HG03521 (cell line): ENCODE measurements at regions not wholly inside any gene's neighbourhood (a gene's known extent, or its start where the extent isn't known, plus 50 kb on each side); places are given as distances from the start of the nearest gene placed in this dataset.

Source experiments
- ATAC-seq: cut with Tn5 transposase; IDR thresholded peaks from one replicate; pipeline ENCODE4 v1.9.1; 2021; ENCODE audit warnings: mild to moderate bottlenecking, moderate library complexity; ENCODE audit not compliant: unreplicated experiment

DNA sequence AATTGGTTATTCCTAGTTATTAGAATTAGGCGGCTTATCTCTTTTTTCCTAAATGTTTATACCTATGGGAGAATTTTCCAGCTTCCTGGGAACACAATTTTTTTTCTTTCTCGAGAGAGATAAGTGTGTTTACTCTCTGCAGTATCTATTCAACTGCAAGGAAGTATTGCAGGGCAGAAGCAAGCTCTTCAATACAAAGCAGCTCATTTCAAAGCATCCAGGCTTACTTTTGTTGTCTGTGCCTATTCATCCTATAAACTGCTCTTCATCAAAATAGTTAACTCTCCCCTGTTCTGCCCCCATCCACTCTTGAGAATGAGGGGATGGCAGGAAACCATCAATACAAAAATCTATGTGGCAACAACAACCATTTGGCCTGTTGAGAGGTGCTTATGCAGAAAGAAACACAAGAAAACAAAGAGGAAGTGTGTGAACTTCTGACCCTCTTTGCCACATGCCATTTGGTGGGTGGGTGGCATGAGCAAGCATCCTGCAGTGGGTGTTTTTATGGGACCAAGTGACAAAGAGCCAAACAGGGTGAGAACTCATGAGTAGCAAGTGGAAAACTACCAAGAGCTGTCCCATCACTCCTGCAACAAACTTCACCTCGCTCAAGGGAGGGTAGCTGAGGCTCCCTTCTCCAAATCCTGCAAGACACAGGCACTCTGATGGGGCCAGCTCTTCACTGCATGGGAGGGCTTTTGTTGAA, 50.6 kb upstream of the MRPS6 start:
- ATAC-seq: no peak

DNA sequence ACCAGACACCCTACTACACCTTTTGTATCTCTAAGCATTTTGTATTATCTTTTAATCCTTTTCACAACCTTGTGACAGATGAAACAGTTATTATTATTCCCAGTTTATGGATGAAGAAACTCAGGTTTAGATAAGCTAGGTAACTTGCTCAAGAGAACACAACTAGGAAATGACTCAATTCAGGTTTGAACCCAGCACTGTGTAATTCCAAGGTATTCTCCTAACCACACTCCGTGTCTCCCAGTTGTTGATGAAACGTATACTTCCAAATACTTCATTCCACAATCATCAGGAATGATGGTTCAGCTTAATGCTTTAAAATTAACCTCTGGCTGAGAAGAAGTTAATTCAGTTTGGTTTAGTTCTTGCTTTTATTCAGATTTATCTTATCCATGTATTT, 51.7 kb upstream of the MRPS6 start:
- no peak for ATAC-seq

DNA sequence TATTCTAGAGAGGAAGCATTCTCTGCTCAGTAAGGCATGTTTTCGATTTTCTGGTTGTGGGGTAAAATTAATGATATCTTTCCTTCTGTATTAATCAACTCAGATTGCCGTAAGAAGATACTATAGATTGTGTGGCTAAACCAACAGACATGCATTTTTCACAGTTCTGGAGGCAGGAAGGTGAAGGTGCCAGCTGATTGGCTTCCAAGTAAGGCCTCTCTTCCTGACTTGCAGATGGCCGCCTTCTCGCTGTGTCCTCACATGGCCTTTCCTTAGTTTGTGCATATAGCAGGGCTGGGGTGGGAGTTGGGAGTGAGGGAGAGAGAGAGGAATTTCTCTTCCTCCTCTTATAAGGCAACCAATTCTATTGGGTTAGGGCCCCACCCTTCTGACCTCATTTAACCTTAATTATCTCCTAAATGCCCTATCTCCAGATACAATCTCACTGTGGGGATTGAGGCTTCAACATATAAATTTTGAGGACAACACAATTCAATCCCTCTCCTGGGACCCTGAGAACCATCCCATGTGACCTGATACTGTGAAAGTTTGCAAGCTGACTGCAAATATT, 52.3 kb upstream of the MRPS6 start:
- ATAC-seq: no peak

DNA sequence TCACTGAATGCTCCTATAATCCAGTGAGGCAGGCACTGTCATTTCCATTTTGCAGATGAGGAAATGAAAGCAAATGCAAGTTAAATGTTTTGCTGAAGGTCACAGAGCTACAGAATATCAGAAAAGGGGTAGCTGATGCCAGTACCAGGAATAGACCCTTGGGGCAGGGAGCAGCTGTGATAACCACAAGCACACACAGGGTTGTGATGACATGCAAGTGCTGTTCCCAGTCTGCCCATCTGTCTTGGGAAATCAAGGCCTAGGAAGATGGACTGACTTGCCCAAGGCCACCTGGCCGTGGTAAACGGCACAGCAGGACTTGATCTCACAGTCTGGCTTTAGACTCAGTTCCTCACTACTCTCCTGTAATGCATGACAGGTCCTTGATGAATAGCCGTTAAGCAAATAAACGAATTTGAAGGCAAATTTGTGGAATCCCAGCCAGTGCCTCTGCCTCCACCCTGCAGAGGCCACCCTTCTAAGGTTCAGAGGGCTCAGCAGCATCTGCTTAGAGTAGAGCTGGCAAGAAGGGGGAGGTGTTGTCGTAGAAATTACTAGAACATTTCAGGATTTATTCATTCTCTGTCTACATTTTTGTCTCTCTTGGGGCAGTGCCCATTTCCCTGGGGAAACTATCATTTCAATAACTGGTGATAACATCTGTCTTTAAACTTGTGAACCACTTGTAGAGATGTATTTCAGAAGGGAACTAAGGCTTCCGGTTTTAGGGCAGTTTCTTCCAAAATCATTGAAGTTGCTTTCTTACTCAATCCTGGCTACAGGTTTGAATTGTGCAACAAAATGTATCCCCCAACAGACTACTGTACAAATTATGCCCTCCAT, 53.2 kb upstream of the MRPS6 start:
- ATAC-seq: no peak

DNA sequence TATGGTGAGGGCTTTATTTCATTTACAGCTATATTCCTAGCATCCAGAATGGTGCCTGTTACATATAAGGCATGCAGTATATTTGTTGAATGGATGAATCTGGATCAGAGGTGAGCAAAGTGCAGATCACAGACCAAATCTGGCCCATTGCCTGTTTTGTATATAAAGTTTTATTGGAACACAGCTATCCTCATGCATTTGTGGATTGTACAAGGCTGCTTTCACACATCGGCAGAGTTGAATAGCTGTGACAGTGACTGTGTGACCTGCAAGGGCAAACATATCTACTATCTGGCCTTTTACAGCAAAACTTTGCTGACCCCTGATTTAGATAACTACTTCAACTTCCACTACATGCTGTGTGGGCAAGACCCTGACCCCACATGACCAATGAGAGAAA, 54.0 kb upstream of the MRPS6 start:
- no peak for ATAC-seq

DNA sequence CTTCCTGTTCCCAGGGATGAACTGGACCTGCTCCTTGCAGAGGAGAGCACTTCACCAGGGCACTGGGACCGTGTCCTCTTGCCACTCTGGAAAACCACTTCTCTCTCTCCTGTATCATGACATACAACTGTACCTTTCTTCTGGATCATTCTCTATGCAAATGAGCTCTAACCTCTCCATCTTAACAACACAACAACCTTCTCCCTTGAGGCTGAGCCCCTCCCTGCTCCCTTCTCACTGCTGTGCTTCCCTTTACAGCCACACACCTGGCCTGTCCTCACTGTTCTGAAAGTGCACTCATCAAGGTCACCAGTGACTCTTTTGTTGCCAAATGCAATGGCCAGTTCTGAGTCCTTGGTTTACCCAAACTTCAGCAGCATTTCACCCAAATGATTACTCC, 54.5 kb upstream of the MRPS6 start:
- no peak for ATAC-seq

DNA sequence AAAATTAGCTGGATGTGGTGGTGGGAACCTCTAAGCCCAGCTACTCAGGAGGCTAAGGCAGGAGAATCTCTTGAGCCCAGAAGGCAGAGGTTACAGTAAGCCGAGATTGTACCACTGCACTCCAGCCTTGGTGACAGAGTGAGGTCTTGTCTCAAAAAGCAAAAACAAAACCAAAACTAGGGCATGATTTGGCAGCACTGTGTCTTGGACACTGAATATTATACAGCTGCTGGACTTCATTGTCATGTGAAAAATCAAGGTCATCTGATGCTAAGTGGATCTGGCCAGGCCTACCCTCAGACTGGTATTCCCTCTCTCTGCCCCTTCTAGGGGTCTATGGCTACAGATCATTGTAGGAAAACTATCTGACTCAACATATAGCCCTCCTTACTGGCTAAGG, 55.2 kb upstream of the MRPS6 start:
- ATAC-seq: no peak

DNA sequence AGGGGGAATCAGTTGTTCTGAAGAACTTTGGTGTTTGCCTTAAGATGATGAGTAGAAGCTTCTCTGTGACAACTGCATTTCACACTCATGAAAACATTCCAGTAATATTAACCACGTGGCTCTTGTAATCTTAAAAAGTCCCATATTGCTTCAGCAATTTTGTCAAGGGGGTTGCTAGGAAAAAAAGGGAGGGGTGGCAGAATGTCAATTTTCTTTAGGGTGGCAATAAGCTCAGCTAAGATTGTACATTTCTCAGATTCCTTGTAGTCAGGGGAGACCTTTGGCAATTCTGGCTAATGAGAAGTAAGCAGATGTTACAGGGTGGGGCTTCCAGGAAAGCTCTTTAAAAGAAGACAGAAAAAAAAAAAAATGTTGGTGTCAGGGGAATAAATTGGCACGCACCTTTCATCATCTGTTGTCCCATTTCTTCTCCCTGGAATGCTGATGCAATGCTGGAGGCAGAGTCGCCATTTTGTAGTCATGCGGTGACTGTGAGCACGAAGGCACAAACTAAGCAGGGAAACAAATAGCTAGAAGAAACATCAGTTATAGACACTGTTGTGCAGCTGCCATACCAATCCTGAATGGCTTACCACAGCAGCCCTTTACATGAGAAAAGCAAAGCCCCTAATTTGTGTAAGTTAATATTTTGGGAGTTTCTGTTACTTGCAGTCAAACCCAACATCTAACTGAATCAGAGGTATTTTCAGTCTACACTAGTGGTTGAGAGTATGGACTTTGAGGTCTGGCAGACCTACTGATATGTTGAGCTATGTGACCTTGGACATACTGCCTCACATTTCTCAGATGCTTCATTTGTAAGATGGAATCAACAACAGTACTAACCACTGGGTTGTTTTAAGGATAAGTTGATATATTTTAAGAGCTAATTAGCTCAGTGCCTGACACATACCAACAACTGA, 56.1 kb upstream of the MRPS6 start:
- ATAC-seq: no peak

DNA sequence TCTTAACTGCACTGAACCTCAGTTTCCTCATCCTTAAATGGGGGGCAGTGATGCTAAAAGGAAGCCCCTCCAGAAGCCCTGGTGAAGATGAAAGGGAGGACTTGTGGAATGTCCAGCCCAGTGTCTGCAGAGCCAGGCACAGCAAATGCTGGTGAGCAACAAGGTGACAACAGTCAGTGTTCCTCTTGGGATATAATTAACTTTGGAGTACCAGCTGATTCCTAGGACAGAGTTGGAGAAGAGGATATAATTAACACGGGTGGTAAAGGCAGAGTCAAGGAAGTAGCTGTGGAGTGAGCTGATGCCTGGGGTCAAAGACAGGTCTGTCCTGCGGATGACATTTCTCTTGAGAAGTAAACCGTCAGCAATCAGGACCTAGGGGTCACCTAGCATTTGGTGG, 60.7 kb upstream of the MRPS6 start:
- no peak for ATAC-seq

DNA sequence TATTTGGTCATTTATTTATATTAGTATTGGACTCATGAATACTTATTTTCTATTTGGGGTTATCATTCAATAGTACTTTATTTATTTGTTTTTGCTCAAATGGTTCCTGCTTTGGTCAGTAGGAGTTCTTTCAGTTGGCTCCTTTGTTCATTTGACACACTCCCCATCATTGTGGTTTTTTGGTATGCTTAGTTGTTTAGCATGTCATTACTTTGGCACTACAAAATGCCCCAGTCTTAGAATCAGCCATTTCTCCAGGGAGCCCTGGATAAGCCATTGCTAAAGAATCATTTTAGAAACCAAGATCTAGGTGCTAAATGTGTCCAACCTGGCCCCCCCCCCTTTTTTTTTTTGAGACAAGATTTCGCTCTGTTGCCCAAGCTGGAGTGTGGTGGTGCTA, 61.7 kb upstream of the MRPS6 start:
- no peak for ATAC-seq

DNA sequence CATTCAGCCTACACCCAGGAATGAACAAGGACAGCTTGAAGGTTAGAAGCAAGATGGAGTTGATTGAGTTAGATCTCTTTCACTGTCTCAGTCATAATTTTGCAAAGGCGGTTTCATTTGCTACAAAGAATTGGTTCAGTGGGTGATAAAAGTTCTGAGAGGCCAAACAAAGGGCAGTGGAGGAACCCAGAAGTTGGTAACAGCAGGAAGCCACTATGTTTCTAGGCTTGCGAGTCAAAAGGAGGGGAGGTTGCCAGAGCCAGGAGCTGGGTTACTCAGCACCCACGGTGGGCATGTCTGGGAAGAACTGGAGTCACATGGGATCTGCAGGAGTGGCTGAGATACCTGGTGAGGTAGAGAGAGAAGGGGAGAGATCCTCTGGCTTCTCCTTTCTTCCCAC, 64.2 kb upstream of the MRPS6 start:
- ATAC-seq: no peak

DNA sequence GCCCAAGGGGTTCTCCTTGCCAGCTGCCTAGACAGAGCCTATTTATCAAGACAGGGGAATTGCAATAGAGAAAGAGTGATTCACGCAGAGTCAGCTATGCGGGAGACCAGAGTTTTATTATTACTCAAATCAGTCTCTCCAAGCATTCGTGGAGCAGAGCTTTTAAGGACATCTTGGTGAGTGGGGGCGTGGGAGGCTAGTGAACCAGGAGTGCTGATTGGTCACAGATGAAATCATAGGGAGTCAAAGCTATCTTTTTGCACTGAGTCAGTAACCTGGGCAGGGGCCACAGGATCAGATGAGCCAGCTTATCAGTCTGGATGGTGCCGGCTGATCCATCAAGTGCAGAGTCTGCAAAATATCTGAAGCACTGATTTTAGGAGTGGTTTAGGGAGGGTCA, 64.8 kb upstream of the MRPS6 start:
- ATAC-seq: no peak

DNA sequence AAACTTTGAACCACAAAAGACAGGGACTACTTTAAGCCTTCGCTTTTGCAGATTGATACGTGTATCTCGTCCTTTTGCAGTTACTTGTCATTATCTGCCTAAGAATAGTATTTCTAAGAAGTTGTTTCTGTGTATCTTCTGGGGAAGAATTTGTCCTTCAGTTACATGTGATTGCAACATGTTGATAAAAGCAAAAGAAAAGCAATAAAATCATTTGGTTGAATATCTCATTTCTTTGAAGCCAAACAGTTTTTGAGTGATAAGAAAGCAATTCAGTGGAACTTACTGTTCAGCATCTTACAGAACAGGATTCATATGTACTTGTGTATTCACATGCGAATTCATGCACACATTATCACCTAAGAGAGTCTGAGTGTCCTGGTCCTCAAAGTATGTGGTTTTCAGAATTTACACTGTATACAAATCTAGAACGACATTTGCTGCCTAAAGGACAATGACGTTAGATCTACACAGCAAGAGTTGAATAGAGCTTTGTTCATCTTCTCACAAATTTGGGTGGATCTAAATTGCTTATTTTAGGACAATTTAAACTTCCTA, 66.7 kb upstream of the MRPS6 start:
- ATAC-seq: no peak

DNA sequence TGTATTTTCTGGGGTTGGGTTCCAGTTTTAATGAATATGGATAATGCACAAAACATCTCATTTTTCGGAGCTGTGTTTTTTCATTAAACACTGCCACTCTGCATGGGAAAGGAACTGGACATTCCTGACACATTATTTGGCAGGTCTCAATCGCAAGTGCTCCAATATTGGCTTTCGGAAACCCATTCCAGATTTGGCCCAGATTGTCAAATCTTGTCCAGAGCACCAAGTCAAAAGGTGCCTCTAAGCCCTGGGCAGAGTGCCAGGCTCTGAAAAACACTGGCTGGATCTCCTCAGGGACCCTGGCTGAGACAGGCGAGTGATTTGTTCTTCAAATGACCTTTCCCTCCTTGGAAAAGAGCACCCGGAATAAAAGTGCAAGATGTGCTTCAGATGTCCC, 68.4 kb upstream of the MRPS6 start:
- no peak for ATAC-seq

DNA sequence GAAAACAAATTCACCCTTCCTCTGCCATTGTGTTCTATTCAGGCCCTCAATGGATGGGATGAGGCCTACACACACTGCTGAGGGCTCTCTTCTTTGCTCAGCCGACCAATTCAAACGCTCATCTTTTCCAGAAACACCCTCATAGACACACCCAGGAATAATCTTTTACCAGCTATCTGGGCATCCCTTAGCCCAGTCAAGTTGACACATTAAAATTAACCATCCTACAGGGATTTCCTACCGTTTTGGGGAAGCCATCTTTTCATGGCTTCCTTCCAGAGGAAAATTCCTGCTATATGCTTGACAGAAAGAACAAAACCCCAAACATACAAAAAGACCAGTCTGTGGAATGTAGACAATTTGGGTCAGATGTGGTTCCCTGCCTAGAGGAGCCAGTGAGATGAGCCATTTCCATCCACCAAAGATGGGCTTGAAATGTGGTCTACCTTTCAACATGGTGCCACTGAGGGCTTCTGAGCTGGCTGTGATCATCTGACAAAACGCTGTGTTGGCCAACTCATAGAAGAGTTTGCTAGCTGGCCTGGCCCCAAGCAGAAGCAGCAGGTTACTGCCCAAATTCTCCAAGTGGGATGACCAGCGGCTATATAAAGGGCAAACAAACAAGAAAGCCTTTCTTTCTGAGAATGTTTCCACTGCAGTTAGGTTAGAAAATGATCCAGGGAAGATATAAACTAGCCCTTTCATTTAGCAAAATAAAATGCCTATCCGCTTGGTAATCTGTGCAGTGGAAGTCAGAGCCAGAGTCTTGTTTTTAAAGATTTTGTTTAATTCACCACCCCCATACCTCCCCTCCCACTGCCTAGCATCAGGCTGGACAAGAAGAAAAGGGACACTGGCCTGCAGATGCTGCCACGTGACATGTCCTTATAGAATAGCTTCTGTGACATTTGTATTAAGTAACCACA, 69.1 kb upstream of the MRPS6 start:
- no peak for ATAC-seq

DNA sequence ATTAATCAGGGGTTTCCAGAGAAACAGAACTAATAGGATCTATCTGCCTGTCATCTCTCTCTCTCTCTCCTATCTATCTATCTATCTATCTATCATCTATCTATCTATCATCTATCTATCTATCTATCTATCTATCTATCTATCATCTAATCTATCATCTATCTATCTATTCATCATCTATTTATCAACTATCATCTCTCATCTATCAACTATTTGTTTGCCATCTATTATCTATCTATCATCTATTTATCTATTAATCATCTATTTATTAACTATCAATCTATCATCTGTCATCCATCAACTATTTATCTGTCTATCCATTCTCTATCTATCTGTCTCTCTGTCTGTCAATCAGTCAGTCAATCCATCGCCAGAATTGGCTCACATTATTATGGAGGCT, 70.0 kb upstream of the MRPS6 start:
- no peak for ATAC-seq

DNA sequence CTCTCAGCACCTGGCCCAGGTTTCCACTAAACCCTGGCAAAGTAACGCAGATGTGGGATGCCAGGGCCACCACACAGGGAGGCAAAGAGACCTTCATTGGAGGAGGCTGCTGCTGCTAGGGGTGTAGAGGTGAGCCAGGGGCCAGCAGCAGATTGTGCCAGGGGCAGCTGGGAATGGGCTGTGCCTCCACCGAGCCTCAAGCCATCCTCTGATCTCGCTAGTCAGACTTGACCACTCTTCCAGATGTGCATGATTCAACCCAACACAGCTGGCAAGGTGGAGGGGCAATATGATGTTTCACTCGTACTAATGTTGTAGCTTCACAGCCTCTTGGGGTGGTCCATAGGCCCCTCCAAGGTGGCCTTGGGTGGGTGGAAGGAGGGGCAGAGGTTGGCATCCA, 73.0 kb upstream of the MRPS6 start:
- ATAC-seq: no peak

DNA sequence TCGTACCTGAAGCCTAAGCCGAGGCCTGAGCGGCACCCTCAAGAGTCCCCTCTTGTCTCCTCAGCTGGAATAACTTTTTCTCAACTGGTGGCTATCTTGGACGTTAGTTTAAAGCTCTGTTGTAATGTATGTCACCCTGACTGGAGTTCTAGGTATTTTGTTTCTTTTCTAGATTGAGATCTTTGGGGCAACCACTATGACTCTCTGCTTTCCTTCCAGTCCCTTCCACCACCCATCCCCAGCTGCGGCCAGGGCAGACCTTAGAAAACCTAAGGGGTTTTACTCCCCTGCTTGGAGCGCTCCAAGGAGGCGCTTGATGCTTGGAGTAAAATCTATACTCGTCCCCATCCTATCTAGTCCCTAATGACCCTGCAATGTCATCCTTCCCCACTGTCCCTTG, 74.6 kb upstream of the MRPS6 start:
- ATAC-seq: no peak

DNA sequence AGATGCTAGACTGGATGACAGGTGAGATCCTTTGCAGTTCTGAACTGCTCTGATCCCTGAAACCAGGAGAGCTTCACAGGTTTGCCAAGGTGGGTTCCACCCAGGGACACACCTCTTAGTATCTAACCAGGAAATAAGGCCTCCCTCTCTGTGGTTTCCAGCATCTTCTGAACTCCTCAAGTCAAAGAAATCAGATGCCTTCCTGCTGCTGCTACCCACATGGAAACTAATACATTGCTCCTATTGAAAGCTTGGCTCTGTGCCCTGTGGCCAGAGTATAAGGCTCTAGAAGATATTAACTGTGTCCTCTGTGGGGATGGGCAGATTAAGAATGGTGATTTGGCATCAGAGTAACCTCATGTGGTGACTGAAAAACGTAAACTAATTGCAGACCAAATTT, 75.0 kb upstream of the MRPS6 start:
- no peak for ATAC-seq

DNA sequence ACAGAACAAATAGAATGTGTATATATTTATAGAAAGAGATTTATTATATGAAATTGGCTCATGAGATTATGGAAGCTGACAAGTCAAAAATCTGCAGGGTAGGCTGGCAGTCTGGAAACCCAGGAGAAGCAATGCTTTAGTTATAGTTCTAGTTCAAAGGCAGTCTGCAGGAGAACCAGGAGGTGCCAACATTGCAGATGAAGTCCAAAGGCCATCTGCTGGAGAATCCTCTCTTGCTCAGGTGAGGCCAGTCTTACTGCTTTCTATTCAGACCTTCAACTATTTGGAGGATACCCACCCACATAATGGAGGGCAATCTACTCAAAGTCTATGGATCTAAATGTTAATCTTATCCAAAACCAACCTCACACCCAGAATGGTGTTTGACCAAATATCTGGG, 75.9 kb upstream of the MRPS6 start:
- no peak for ATAC-seq
